ENCODE measurements at regions not wholly inside any gene's neighbourhood (a gene's known extent, or its start where the extent isn't known, plus 50 kb on each side); places are given as distances from the start of the nearest gene placed in this dataset.

DNA sequence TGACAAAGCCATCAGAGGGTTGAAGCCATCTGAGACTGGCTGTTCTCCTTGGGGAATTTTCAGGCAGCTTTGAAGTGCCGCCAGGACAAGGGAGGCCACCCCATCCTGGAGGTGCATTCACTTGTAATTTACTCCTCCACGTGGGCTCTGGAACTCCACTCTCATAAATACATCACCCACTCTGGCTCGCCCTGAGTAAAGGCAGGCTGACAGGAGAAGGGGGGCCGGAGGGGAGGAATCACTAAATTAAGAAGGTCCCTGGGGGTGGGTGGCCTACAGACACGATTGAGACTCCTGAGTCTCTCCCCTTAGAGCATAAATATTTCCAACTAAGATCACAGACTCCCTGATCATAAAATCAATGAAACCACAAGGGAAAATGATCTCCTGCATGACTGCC is 56.3 kb upstream of the HNF1B start:
- H3K27ac ChIP-seq (ENCODE audit: extremely low read depth, low read depth, low read length) = no peak overlapping the region
- ChIA-PET CTCF (interaction anchor here (1.0 to 2.9 kb wide), 2 partner anchors 9 to 14 kb away, joined by 3 to 18 read pairs; no protein-coding TSS in a partner anchor), POLR2A (no interaction called here)
- H3K4me1 ChIP-seq (ENCODE audit: control insufficient read depth, insufficient read depth, low read length) = no peaks in the 10 kb centered on the region
- no peaks in the 10 kb centered on the region for H3K9me3 ChIP-seq (ENCODE audit: control insufficient read depth, insufficient read depth, low read depth, low read length)
- H3K36me3 ChIP-seq (ENCODE audit: control insufficient read depth in 2 of 2, insufficient read depth in 1 of 2, low read length in 2 of 2) = no peaks in the 10 kb centered on the region
- TF ChIP-seq ZNF404 (tag by site-specific recombination; IDR thresholded peaks at IDR 0.05) = no peak
- peak; percentile 73 for TF ChIP-seq GLIS1 (tag by site-specific recombination; IDR thresholded peaks at IDR 0.05)
- H3K4me3 ChIP-seq (ENCODE audit: low read depth, low read length) = no peak overlapping the region

GRCh38 chr17:37797206-37797605 is 52.3 kb upstream of the HNF1B start:
- Histone ChIP-seq H3K9me3 (ENCODE audit: control insufficient read depth, insufficient read depth, low read depth, low read length) (no peaks in the 10 kb centered on the region), H3K36me3 (ENCODE audit: control insufficient read depth in 2 of 2, insufficient read depth in 1 of 2, low read length in 2 of 2) (no peaks in the 10 kb centered on the region), H3K4me1 (ENCODE audit: control insufficient read depth, insufficient read depth, low read length) (no peaks in the 10 kb centered on the region), H3K4me3 (ENCODE audit: low read depth, low read length) (no peak overlapping the region), H3K27ac (ENCODE audit: extremely low read depth, low read depth, low read length) (no peak overlapping the region)
- CTCF ChIA-PET = interaction anchor here (0.6 kb wide), 1 partner anchor 107 kb away, joined by 3 read pairs; no protein-coding TSS in a partner anchor
- POLR2A ChIA-PET = no interaction called here
- TF ChIP-seq ZFP41 (tag by site-specific recombination; IDR thresholded peaks at IDR 0.05; ENCODE audit: borderline replicate concordance) (no peak), ZNF660 (tag by site-specific recombination; IDR thresholded peaks at IDR 0.05) (no peak), FEZF1 (tag by site-specific recombination; IDR thresholded peaks at IDR 0.05) (no peak), OSR2 (tag by site-specific recombination; IDR thresholded peaks at IDR 0.05) (no peak), ZNF248 (tag by site-specific recombination; IDR thresholded peaks at IDR 0.05) (no peak), ZFHX2 (tag by site-specific recombination; conservative IDR thresholded peaks at IDR 0.05) (no peak), SETDB1 (IDR thresholded peaks at IDR 0.05; ENCODE audit: insufficient read length, low read length) (no peak), ZNF664 (tag by site-specific recombination; IDR thresholded peaks at IDR 0.05) (no peak), SP7 (tag by site-specific recombination; IDR thresholded peaks at IDR 0.05) (no peak), ZBTB8A (tag by site-specific recombination; IDR thresholded peaks at IDR 0.05) (no peak), ZIC2 (tag by site-specific recombination; IDR thresholded peaks at IDR 0.05) (no peak), YY2 (tag by site-specific recombination; IDR thresholded peaks at IDR 0.05) (no peak), ZNF777 (tag by site-specific recombination; IDR thresholded peaks at IDR 0.05; ENCODE audit: borderline replicate concordance) (no peak), ZNF658 (tag by site-specific recombination; IDR thresholded peaks at IDR 0.05) (no peak), ZNF701 (tag by site-specific recombination; IDR thresholded peaks at IDR 0.05) (no peak), KLF7 (tag by site-specific recombination; IDR thresholded peaks at IDR 0.05; ENCODE audit: borderline replicate concordance) (no peak)
- TF ChIP-seq, protein P1, sequence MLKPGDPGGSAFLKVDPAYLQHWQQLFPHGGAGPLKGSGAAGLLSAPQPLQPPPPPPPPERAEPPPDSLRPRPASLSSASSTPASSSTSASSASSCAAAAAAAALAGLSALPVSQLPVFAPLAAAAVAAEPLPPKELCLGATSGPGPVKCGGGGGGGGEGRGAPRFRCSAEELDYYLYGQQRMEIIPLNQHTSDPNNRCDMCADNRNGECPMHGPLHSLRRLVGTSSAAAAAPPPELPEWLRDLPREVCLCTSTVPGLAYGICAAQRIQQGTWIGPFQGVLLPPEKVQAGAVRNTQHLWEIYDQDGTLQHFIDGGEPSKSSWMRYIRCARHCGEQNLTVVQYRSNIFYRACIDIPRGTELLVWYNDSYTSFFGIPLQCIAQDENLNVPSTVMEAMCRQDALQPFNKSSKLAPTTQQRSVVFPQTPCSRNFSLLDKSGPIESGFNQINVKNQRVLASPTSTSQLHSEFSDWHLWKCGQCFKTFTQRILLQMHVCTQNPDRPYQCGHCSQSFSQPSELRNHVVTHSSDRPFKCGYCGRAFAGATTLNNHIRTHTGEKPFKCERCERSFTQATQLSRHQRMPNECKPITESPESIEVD (tag by site-specific recombination; IDR thresholded peaks at IDR 0.05) = no peak
- TF ChIP-seq, protein P2, sequence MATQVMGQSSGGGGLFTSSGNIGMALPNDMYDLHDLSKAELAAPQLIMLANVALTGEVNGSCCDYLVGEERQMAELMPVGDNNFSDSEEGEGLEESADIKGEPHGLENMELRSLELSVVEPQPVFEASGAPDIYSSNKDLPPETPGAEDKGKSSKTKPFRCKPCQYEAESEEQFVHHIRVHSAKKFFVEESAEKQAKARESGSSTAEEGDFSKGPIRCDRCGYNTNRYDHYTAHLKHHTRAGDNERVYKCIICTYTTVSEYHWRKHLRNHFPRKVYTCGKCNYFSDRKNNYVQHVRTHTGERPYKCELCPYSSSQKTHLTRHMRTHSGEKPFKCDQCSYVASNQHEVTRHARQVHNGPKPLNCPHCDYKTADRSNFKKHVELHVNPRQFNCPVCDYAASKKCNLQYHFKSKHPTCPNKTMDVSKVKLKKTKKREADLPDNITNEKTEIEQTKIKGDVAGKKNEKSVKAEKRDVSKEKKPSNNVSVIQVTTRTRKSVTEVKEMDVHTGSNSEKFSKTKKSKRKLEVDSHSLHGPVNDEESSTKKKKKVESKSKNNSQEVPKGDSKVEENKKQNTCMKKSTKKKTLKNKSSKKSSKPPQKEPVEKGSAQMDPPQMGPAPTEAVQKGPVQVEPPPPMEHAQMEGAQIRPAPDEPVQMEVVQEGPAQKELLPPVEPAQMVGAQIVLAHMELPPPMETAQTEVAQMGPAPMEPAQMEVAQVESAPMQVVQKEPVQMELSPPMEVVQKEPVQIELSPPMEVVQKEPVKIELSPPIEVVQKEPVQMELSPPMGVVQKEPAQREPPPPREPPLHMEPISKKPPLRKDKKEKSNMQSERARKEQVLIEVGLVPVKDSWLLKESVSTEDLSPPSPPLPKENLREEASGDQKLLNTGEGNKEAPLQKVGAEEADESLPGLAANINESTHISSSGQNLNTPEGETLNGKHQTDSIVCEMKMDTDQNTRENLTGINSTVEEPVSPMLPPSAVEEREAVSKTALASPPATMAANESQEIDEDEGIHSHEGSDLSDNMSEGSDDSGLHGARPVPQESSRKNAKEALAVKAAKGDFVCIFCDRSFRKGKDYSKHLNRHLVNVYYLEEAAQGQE (tag by site-specific recombination; IDR thresholded peaks at IDR 0.05) = no peak
- TF ChIP-seq, protein P3, sequence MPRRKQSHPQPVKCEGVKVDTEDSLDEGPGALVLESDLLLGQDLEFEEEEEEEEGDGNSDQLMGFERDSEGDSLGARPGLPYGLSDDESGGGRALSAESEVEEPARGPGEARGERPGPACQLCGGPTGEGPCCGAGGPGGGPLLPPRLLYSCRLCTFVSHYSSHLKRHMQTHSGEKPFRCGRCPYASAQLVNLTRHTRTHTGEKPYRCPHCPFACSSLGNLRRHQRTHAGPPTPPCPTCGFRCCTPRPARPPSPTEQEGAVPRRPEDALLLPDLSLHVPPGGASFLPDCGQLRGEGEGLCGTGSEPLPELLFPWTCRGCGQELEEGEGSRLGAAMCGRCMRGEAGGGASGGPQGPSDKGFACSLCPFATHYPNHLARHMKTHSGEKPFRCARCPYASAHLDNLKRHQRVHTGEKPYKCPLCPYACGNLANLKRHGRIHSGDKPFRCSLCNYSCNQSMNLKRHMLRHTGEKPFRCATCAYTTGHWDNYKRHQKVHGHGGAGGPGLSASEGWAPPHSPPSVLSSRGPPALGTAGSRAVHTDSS (tag by site-specific recombination; IDR thresholded peaks at IDR 0.05) = no peak
